Lung (tissue), 11 donors: ENCODE measurements at regions not wholly inside any gene's neighbourhood (a gene's known extent, or its start where the extent isn't known, plus 50 kb on each side); places are given as distances from the start of the nearest gene placed in this dataset.

Experiments
- ATAC-seq: fragments of 200-7000 bp; cut with Tn5 transposase; one replicate; pipeline ENCODE4 v1.9.1; 2020; ENCODE audit warnings: moderate number of reproducible peaks; ENCODE audit not compliant: insufficient read depth, low FRiP score
- DNase-seq, 3 donors: peaks; one replicate each; pipeline ENCODE4 v3.0.0-alpha.2; 2013 to 2017
- H3K27ac ChIP-seq, 2 donors: one replicate each; pipeline ENCODE4 v1.5.1; 2013; ENCODE audit warnings: mild to moderate bottlenecking in 2 of 2, moderate library complexity in 2 of 2, control low read depth in 1 of 2, inconsistent platforms in 1 of 2, low read depth in 1 of 2, low read length in 1 of 2
- H3K27me3 ChIP-seq, 3 donors: one replicate each; pipeline ENCODE4 v1.5.1; 2013; ENCODE audit warnings: low read length in 2 of 3; ENCODE audit not compliant: control insufficient read depth in 3 of 3, insufficient read depth in 3 of 3
- H3K36me3 ChIP-seq, 4 donors: one replicate each; pipeline ENCODE4 v1.5.1; 2013; ENCODE audit warnings: low read length in 4 of 4, mild to moderate bottlenecking in 1 of 4, moderate library complexity in 1 of 4; ENCODE audit not compliant: control insufficient read depth in 4 of 4, insufficient read depth in 4 of 4
- H3K4me1 ChIP-seq, 5 donors: one replicate each; pipeline ENCODE4 v1.5.1; 2013; ENCODE audit warnings: low read length in 5 of 5, mild to moderate bottlenecking in 2 of 5, moderate library complexity in 1 of 5; ENCODE audit not compliant: control insufficient read depth in 5 of 5, insufficient read depth in 5 of 5
- H3K4me3 ChIP-seq: one replicate; pipeline ENCODE4 v1.5.1; 2013; ENCODE audit warnings: mild to moderate bottlenecking, control low read depth, moderate library complexity
- H3K9ac ChIP-seq, 2 donors: one replicate each; pipeline ENCODE4 v1.5.1; 2013; ENCODE audit warnings: low read length in 2 of 2, control low read depth in 1 of 2; ENCODE audit not compliant: insufficient read depth in 1 of 2
- H3K9me3 ChIP-seq, 4 donors: one replicate each; pipeline ENCODE4 v1.5.1; 2013; ENCODE audit warnings: low read length in 3 of 4, mild to moderate bottlenecking in 1 of 4, moderate library complexity in 1 of 4; ENCODE audit not compliant: control insufficient read depth in 4 of 4, insufficient read depth in 3 of 4
- CTCF ChIP-seq: IDR thresholded peaks from 2 replicates; pipeline ENCODE4 v1.5.1; 2012; ENCODE audit warnings: mild to moderate bottlenecking; ENCODE audit errors: control extremely low read depth, extremely low read depth
- WGBS, 2 donors: extraction: QIAGEN DNeasy Blood & Tissue Kit; methylation state at CpG; one replicate each; pipeline ENCODE4 v1.1.7; 2013; 5-methylcytosine and 5-hydroxymethylcytosine counted together
- donor health status: control.
- donor health status: control.
- donor health status: Bipolar disorder and iron deficiency.
- donor health status: healthy.
- donor health status: DM: yes; HTN: yes; CAD: no.

GRCh38 chr18:73296686-73297085, 428.9 kb upstream of the NETO1 start:
- no peaks in the 10 kb centered on the region for H3K27me3 ChIP-seq
- no peaks in the 10 kb centered on the region for H3K36me3 ChIP-seq
- H3K9ac ChIP-seq, result no peak overlapping the region
- no peaks in the 10 kb centered on the region for H3K9me3 ChIP-seq
- H3K4me3 ChIP-seq, result no peak overlapping the region
- no peak for TF ChIP-seq CTCF
- DNase-seq (no peak), ATAC-seq (no peak)
- H3K27ac ChIP-seq, result no peak overlapping the region
- 74 to 78% methylated on average over 2 of the region's 2 CpGs for WGBS, 2 donors
- no peaks in the 10 kb centered on the region for H3K4me1 ChIP-seq

GRCh38 chr18:73292156-73292555, 424.4 kb upstream of the NETO1 start:
- Histone ChIP-seq H3K9ac (no peak overlapping the region), H3K4me1 (no peaks in the 10 kb centered on the region), H3K4me3 (no peak overlapping the region), H3K36me3 (no peaks in the 10 kb centered on the region), H3K27me3 (peaks cover 0 to under 1% (median 0%) of the 10 kb centered on the region in 3 donors), H3K9me3 (no peaks in the 10 kb centered on the region), H3K27ac (no peak overlapping the region)
- no peak for TF ChIP-seq CTCF
- ATAC-seq (no peak), DNase-seq (no peak)
- 82 to 87% methylated on average over 4 of the region's 4 CpGs for WGBS, 2 donors

- Histone ChIP-seq H3K27me3 (peaks cover 0 to 2% (median 0%) of the 10 kb centered on the region in 3 donors), H3K4me3 (no peak overlapping the region), H3K36me3 (no peaks in the 10 kb centered on the region), H3K9ac (no peak overlapping the region), H3K4me1 (no peaks in the 10 kb centered on the region), H3K9me3 (no peaks in the 10 kb centered on the region), H3K27ac (no peak overlapping the region)
- TF ChIP-seq CTCF, result no peak
- ATAC-seq (no peak), DNase-seq (no peak)
- WGBS, 2 donors, result 86 to 93% methylated on average over 3 of the region's 3 CpGs
Measured at GRCh38 chr18:73288813-73289212, 421.0 kb upstream of the NETO1 start.

GRCh38 chr18:73286584-73286983, 418.8 kb upstream of the NETO1 start:
- Histone ChIP-seq H3K36me3 (no peaks in the 10 kb centered on the region), H3K27ac (no peak overlapping the region), H3K9ac (no peak overlapping the region), H3K9me3 (no peaks in the 10 kb centered on the region), H3K4me3 (no peak overlapping the region), H3K4me1 (no peaks in the 10 kb centered on the region), H3K27me3 (peaks cover 0 to 2% (median 0%) of the 10 kb centered on the region in 3 donors)
- ATAC-seq, result no peak
- TF ChIP-seq CTCF, result no peak
- WGBS, 2 donors, result 92 to 94% methylated on average over 5 of the region's 5 CpGs
- DNase-seq, result no peak
